ENCODE measurements at regions not wholly inside any gene's neighbourhood (a gene's known extent, or its start where the extent isn't known, plus 50 kb on each side); places are given as distances from the start of the nearest gene placed in this dataset.

DNA sequence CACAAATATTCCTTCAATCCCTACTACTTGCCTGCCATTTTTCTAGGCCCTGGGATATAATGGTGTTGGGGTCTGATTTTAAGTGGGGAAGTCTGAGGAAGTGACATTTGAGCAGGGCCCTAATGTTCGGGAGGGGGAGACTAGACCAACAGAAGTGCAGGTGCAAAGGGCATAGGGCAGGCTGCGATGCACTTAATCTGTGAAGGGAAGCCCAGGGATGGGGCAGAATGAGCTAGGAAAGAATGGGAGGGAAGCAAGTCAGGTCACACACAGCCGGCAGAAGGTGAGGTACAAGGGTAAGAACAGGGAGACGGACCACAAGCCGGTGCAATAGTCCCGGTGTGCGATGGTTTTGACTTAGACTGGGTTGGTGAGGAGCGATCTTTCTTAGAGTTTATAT is 146.8 kb downstream of the UNC5CL start:
- H3K4me1 ChIP-seq (ENCODE audit: control insufficient read depth in 5 of 5, insufficient read depth in 5 of 5, low read length in 5 of 5) = peaks cover 0 to 5% (median 0%) of the 10 kb centered on the region in 5 donors
- H3K27ac ChIP-seq (ENCODE audit: low read depth, low read length) = no peak overlapping the region
- peaks cover 0 to 7% (median 2%) of the 10 kb centered on the region in 5 donors for H3K27me3 ChIP-seq (ENCODE audit: control insufficient read depth in 5 of 5, insufficient read depth in 4 of 5, low read length in 5 of 5)
- H3K9me3 ChIP-seq (ENCODE audit: control insufficient read depth in 5 of 5, low read length in 5 of 5) = no peaks in the 10 kb centered on the region
- no peak overlapping the region for H3K9ac ChIP-seq (ENCODE audit: low read length in 5 of 5)
- H3K36me3 ChIP-seq (ENCODE audit: control insufficient read depth in 5 of 5, insufficient read depth in 5 of 5, low read length in 5 of 5) = no peaks in the 10 kb centered on the region
- H3K4me3 ChIP-seq (ENCODE audit: low read depth in 1 of 5, low read length in 5 of 5) = no peak overlapping the region

DNA sequence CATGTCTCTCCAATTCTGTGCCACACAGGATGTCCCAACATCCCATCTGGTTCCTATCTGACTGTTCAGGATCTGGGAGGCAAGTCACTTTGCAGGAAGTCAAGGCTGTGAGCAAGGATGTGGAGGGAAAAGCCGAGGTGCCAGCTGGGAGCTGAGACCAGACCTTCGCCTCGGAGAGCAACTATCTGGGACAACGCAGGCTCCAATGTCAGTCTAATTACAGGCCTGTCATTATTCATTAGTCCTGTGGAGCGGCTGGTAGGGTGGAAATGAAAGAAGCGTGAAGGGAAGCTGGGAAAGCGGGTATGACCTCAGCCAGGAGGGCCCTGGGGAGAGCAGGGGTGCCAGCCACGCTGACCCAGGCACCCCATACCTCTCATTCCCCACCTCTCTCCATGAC is 147.3 kb downstream of the UNC5CL start:
- Histone ChIP-seq H3K4me1 (ENCODE audit: control insufficient read depth in 5 of 5, insufficient read depth in 5 of 5, low read length in 5 of 5) (peaks cover 0 to 5% (median 0%) of the 10 kb centered on the region in 5 donors), H3K4me3 (ENCODE audit: low read depth in 1 of 5, low read length in 5 of 5) (no peak overlapping the region), H3K9me3 (ENCODE audit: control insufficient read depth in 5 of 5, low read length in 5 of 5) (no peaks in the 10 kb centered on the region), H3K36me3 (ENCODE audit: control insufficient read depth in 5 of 5, insufficient read depth in 5 of 5, low read length in 5 of 5) (no peaks in the 10 kb centered on the region), H3K27me3 (ENCODE audit: control insufficient read depth in 5 of 5, insufficient read depth in 4 of 5, low read length in 5 of 5) (peaks cover 0 to 7% (median 2%) of the 10 kb centered on the region in 5 donors), H3K9ac (ENCODE audit: low read length in 5 of 5) (no peak overlapping the region), H3K27ac (ENCODE audit: low read depth, low read length) (no peak overlapping the region)

DNA sequence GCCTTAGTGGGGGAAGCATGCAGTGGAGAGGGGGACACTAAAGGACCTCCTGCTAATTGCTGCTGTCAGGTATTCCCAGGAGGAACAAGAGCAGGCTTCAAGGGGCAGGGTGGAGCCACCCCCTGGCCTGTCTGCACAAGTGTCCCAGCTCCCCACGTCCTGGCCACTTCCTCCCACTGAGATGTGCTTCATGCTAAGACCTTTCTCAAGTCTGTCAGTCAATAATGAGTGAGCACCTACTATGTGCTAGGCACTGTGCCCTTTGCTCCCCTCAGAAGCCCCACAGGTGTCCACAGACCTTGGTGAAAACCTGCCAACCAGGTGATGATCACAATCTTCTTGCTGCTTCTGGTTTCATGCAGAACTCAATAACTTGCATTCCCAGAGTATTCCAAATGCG is 147.9 kb downstream of the UNC5CL start:
- Histone ChIP-seq H3K27ac (ENCODE audit: low read depth, low read length) (no peak overlapping the region), H3K4me1 (ENCODE audit: control insufficient read depth in 5 of 5, insufficient read depth in 5 of 5, low read length in 5 of 5) (peaks cover 0 to 5% (median 0%) of the 10 kb centered on the region in 5 donors), H3K9me3 (ENCODE audit: control insufficient read depth in 5 of 5, low read length in 5 of 5) (no peaks in the 10 kb centered on the region), H3K27me3 (ENCODE audit: control insufficient read depth in 5 of 5, insufficient read depth in 4 of 5, low read length in 5 of 5) (peaks cover 0 to 7% (median 2%) of the 10 kb centered on the region in 5 donors), H3K4me3 (ENCODE audit: low read depth in 1 of 5, low read length in 5 of 5) (no peak overlapping the region), H3K9ac (ENCODE audit: low read length in 5 of 5) (no peak overlapping the region), H3K36me3 (ENCODE audit: control insufficient read depth in 5 of 5, insufficient read depth in 5 of 5, low read length in 5 of 5) (no peaks in the 10 kb centered on the region)

DNA sequence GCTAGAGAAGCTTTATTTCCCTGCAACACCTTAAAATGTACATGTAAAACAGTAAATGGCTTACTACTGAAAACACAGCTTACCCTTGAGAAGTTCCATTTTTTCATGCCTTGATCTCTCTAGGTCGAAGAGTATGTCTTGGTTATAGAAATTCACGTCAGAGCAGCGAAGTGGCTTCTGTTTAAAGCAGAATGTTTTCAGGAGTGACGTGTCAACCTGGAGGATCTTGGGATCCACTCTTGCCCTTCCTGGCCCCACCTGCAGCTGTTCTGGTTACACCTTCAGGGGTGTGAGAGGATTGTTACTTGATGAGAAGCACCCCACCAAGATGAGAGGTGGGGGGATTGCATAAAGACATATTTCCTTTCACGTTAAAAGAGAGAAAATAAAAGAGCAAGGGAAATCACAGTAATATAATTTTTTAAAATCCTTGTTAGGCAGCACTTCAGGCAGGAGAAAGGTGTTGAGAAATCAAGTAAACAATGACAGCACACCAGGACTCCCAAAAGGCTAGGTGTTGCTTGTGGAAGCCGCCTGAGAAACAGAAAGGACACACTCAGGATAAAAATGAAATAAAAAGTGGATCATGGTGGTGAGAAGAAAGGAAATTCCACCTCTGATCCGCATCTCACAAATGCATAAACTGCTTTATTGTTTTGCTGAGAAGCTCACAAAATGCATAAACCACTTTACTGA is 149.7 kb downstream of the UNC5CL start:
- H3K4me3 ChIP-seq (ENCODE audit: low read depth in 1 of 5, low read length in 5 of 5) = no peak overlapping the region
- H3K27ac ChIP-seq (ENCODE audit: low read depth, low read length) = no peak overlapping the region
- H3K4me1 ChIP-seq (ENCODE audit: control insufficient read depth in 5 of 5, insufficient read depth in 5 of 5, low read length in 5 of 5) = no peaks in the 10 kb centered on the region
- H3K9ac ChIP-seq (ENCODE audit: low read length in 5 of 5) = no peak overlapping the region
- no peaks in the 10 kb centered on the region for H3K9me3 ChIP-seq (ENCODE audit: control insufficient read depth in 5 of 5, low read length in 5 of 5)
- H3K36me3 ChIP-seq (ENCODE audit: control insufficient read depth in 5 of 5, insufficient read depth in 5 of 5, low read length in 5 of 5) = no peaks in the 10 kb centered on the region
- peaks cover 0 to 7% (median 2%) of the 10 kb centered on the region in 5 donors for H3K27me3 ChIP-seq (ENCODE audit: control insufficient read depth in 5 of 5, insufficient read depth in 4 of 5, low read length in 5 of 5)

DNA sequence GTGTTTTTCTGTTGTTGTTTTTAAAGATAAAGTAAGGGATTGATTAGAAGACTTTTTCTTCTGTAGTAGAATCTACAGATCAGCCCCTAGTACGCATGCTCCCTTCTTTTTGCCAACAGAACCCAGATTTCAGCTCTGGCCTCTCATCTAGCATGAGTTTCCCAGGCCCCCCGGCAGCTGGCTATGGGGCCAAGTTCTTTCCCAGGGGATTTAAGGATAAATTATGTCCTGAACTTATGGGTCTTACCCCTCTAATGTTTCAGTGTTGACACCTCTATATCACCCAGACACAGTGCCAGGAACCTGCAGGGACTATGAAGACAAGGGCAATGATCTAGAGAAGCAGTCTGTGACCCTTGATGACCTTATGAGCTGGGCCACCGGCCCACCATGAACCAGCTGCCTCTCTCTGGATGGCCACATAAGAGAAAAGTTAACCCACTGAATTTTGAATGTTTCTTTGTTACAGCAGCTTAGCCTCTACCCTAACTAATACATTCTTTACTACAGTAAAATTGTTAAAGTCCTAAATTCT is 150.5 kb downstream of the UNC5CL start:
- Histone ChIP-seq H3K9me3 (ENCODE audit: control insufficient read depth in 5 of 5, low read length in 5 of 5) (no peaks in the 10 kb centered on the region), H3K9ac (ENCODE audit: low read length in 5 of 5) (no peak overlapping the region), H3K27me3 (ENCODE audit: control insufficient read depth in 5 of 5, insufficient read depth in 4 of 5, low read length in 5 of 5) (peaks cover 0 to 7% (median 2%) of the 10 kb centered on the region in 5 donors), H3K4me3 (ENCODE audit: low read depth in 1 of 5, low read length in 5 of 5) (no peak overlapping the region), H3K4me1 (ENCODE audit: control insufficient read depth in 5 of 5, insufficient read depth in 5 of 5, low read length in 5 of 5) (no peaks in the 10 kb centered on the region), H3K36me3 (ENCODE audit: control insufficient read depth in 5 of 5, insufficient read depth in 5 of 5, low read length in 5 of 5) (no peaks in the 10 kb centered on the region), H3K27ac (ENCODE audit: low read depth, low read length) (no peak overlapping the region)

DNA sequence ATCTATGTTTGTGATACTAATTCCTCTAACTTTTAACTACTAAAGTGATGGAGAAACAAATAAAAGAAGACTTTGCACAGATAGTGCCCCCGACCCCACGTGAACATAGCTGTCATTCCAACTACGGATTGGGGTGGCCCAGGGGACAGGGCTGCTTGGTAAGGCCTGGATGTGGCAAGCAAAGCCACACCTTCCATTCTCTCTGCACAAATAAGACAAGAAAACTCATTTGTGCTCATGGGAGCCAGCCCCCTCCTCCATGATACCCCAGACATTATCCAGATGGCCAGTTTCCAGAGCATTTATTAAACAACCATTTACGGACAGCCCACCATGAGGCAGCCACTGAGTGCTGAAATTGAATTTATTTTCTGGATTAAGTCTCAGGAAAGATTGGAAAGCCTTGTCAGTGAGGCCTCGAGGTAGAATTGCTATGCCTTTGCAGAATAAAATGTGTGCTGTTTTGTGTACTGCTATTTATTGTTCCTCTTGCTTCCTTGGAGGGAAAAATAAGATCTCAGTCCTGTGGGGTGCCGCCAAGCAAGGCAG is 151.2 kb downstream of the UNC5CL start:
- H3K4me3 ChIP-seq (ENCODE audit: low read depth in 1 of 5, low read length in 5 of 5) = no peak overlapping the region
- H3K9me3 ChIP-seq (ENCODE audit: control insufficient read depth in 5 of 5, low read length in 5 of 5) = no peaks in the 10 kb centered on the region
- no peak overlapping the region for H3K9ac ChIP-seq (ENCODE audit: low read length in 5 of 5)
- H3K27ac ChIP-seq (ENCODE audit: low read depth, low read length) = no peak overlapping the region
- no peaks in the 10 kb centered on the region for H3K4me1 ChIP-seq (ENCODE audit: control insufficient read depth in 5 of 5, insufficient read depth in 5 of 5, low read length in 5 of 5)
- no peaks in the 10 kb centered on the region for H3K36me3 ChIP-seq (ENCODE audit: control insufficient read depth in 5 of 5, insufficient read depth in 5 of 5, low read length in 5 of 5)
- peaks cover 0 to 2% (median 2%) of the 10 kb centered on the region in 5 donors for H3K27me3 ChIP-seq (ENCODE audit: control insufficient read depth in 5 of 5, insufficient read depth in 4 of 5, low read length in 5 of 5)

DNA sequence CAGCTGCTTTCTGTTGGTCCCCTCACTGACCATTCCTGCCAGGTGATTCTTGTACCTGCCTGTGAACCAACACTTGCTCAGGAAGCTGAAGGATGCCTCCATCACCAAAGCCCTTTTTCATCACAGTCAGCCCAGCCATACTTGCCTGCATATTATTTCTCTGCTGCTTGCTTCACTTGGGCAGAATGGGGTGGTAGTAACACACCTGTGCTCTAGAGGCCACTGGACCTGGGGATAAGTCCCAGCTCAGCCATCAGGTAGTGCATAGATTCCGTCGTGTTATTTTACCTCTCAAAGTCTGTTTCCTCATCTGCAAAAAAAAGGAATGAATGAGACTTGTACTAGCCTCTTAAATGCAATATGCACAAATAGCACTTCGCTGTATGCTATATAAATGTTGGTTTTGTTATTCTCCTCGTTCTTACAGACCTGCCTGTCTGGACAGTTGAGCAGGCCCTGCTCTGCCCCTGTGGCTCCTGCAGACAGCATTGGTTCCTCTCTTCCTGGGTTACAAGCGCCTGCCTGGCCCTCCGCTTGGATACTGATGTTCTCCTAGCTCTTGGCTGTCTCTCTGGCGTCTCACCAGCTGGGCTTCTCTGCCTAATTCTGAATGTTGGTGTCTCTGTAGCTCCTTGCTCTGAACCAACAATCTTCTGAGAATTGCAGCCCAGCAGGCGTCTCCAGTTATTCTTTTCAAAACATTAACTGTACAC is 151.8 kb downstream of the UNC5CL start:
- Histone ChIP-seq H3K36me3 (ENCODE audit: control insufficient read depth in 5 of 5, insufficient read depth in 5 of 5, low read length in 5 of 5) (no peaks in the 10 kb centered on the region), H3K9ac (ENCODE audit: low read length in 5 of 5) (no peak overlapping the region), H3K4me3 (ENCODE audit: low read depth in 1 of 5, low read length in 5 of 5) (no peak overlapping the region), H3K27me3 (ENCODE audit: control insufficient read depth in 5 of 5, insufficient read depth in 4 of 5, low read length in 5 of 5) (peaks cover 0 to 2% (median 2%) of the 10 kb centered on the region in 5 donors), H3K4me1 (ENCODE audit: control insufficient read depth in 5 of 5, insufficient read depth in 5 of 5, low read length in 5 of 5) (no peaks in the 10 kb centered on the region), H3K9me3 (ENCODE audit: control insufficient read depth in 5 of 5, low read length in 5 of 5) (no peaks in the 10 kb centered on the region), H3K27ac (ENCODE audit: low read depth, low read length) (no peak overlapping the region)

DNA sequence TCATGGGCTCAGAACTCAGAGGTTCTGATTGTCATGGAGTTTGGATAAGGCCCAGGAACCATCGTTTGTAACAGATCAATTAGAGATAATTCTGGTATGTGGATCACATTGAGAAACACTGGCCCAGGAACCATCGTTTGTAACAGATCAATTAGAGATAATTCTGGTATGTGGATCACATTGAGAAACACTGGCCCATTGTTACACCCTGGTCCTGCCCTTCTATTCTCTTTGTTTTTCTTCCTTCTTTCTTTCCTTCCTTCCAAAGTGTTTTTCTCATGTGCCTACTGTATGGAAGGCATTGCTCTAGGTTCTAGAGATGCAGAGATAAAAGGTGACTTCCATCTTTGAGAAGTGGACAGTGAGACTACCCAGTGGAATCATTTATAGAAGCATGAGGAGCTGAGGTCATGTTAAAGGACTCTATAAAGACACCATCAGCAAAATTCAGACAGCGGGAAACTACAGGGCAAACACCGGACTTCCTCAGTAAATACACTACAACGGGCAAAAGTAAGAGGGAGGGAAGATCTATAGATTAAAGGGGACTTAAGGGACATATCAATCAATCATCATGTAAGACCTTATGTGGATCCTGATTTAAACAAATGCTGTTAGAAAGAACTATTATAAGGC is 153.8 kb downstream of the UNC5CL start:
- H3K4me1 ChIP-seq (ENCODE audit: control insufficient read depth in 5 of 5, insufficient read depth in 5 of 5, low read length in 5 of 5) = no peaks in the 10 kb centered on the region
- H3K9ac ChIP-seq (ENCODE audit: low read length in 5 of 5) = no peak overlapping the region
- no peak overlapping the region for H3K27ac ChIP-seq (ENCODE audit: low read depth, low read length)
- no peaks in the 10 kb centered on the region for H3K9me3 ChIP-seq (ENCODE audit: control insufficient read depth in 5 of 5, low read length in 5 of 5)
- H3K4me3 ChIP-seq (ENCODE audit: low read depth in 1 of 5, low read length in 5 of 5) = no peak overlapping the region
- H3K36me3 ChIP-seq (ENCODE audit: control insufficient read depth in 5 of 5, insufficient read depth in 5 of 5, low read length in 5 of 5) = no peaks in the 10 kb centered on the region
- H3K27me3 ChIP-seq (ENCODE audit: control insufficient read depth in 5 of 5, insufficient read depth in 4 of 5, low read length in 5 of 5) = peaks cover 0 to 2% (median 0%) of the 10 kb centered on the region in 5 donors

DNA sequence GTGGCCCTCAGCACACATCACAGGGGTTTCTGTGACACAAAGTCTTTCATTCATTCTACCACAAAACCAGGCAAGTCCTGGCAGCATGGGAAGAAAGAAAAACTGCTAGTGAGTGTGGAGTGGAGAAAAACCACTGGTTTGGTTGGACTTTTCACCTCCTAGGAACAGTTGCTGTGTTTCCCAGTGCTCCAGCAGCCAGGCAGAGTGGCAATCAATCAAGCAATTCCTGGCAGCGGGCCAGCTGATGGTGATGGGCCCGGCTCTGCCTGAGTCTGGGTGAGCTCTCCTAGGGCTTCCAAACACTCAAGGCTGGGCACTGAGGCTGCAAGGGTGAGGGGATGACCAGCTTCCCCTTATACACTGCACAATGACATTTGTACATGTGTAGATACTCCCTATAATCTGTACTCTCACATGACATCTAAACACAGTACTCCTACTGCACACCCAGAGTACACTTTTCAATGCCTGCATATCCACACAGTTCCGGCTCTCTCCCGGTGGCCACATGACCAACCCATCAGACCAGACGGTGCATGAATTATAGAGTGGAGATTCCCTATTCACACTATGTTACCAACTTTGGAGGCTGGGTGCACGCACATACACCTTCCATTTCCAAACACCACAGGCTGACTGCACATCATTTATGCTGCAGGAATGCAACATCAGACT is 156.6 kb downstream of the UNC5CL start:
- Histone ChIP-seq H3K27me3 (ENCODE audit: control insufficient read depth in 5 of 5, insufficient read depth in 4 of 5, low read length in 5 of 5) (peaks cover 0 to under 1% (median 0%) of the 10 kb centered on the region in 5 donors), H3K4me3 (ENCODE audit: low read depth in 1 of 5, low read length in 5 of 5) (no peak overlapping the region), H3K9me3 (ENCODE audit: control insufficient read depth in 5 of 5, low read length in 5 of 5) (peaks cover 0 to 7% (median 0%) of the 10 kb centered on the region in 5 donors), H3K9ac (ENCODE audit: low read length in 5 of 5) (no peak overlapping the region), H3K4me1 (ENCODE audit: control insufficient read depth in 5 of 5, insufficient read depth in 5 of 5, low read length in 5 of 5) (no peaks in the 10 kb centered on the region), H3K27ac (ENCODE audit: low read depth, low read length) (no peak overlapping the region), H3K36me3 (ENCODE audit: control insufficient read depth in 5 of 5, insufficient read depth in 5 of 5, low read length in 5 of 5) (no peaks in the 10 kb centered on the region)
